ENCODE measurements at regions not wholly inside any gene's neighbourhood (a gene's known extent, or its start where the extent isn't known, plus 50 kb on each side); places are given as distances from the start of the nearest gene placed in this dataset.

GRCh38 chr18:1929720-1930119, 641.6 kb downstream of the METTL4 start:
- Histone ChIP-seq H3K27me3 (replicated peaks; ENCODE audit: insufficient read depth, low read length) (no peaks in the 10 kb centered on the region), H3K4me1 (ENCODE audit: low read length) (no peaks in the 10 kb centered on the region), H3K9me2 (replicated peaks; ENCODE audit: insufficient read depth, low read length) (no peaks in the 10 kb centered on the region), H2AFZ (ENCODE audit: low read length) (no peak overlapping the region), H3K27ac (ENCODE audit: low read length) (no peak overlapping the region), H3K9me3 (replicated peaks; ENCODE audit: insufficient read depth, low read length) (no peaks in the 10 kb centered on the region), H3K4me3 (ENCODE audit: low read length) (no peak overlapping the region), H4K20me1 (ENCODE audit: insufficient read depth, low read length) (no peaks in the 10 kb centered on the region), H3K36me3 (replicated peaks; ENCODE audit: insufficient read depth, low read length) (no peaks in the 10 kb centered on the region), H3K9ac (ENCODE audit: low read length) (no peak overlapping the region), H3F3A (ENCODE audit: insufficient read depth, low read length) (no peaks in the 10 kb centered on the region), H3K79me2 (ENCODE audit: low read length) (no peaks in the 10 kb centered on the region), H3K4me2 (ENCODE audit: low read depth, low read length) (no peak overlapping the region)
- no peak for TF ChIP-seq CTCF (IDR thresholded peaks at IDR 0.05; ENCODE audit: low read length)
- no peak for TF ChIP-seq EZH2phosphoT487 (IDR thresholded peaks at IDR 0.05; ENCODE audit: low read length)
- no peak for TF ChIP-seq EZH2 (optimal IDR thresholded peaks at IDR 0.05; ENCODE audit: low read depth, low read length)
- no peak for DNase-seq

- H3F3A ChIP-seq (ENCODE audit: insufficient read depth, low read length), result no peaks in the 10 kb centered on the region
- DNase-seq, result no peak
- no peak overlapping the region for H3K4me2 ChIP-seq (ENCODE audit: low read depth, low read length)
- no peak overlapping the region for H3K9ac ChIP-seq (ENCODE audit: low read length)
- no peaks in the 10 kb centered on the region for H3K36me3 ChIP-seq (replicated peaks; ENCODE audit: insufficient read depth, low read length)
- TF ChIP-seq EZH2 (optimal IDR thresholded peaks at IDR 0.05; ENCODE audit: low read depth, low read length) (no peak), CTCF (IDR thresholded peaks at IDR 0.05; ENCODE audit: low read length) (no peak), EZH2phosphoT487 (IDR thresholded peaks at IDR 0.05; ENCODE audit: low read length) (no peak)
- H3K79me2 ChIP-seq (ENCODE audit: low read length), result no peaks in the 10 kb centered on the region
- H3K9me2 ChIP-seq (replicated peaks; ENCODE audit: insufficient read depth, low read length), result no peaks in the 10 kb centered on the region
- no peaks in the 10 kb centered on the region for H4K20me1 ChIP-seq (ENCODE audit: insufficient read depth, low read length)
- H3K27me3 ChIP-seq (replicated peaks; ENCODE audit: insufficient read depth, low read length), result no peaks in the 10 kb centered on the region
- H3K4me3 ChIP-seq (ENCODE audit: low read length), result no peak overlapping the region
- H3K9me3 ChIP-seq (replicated peaks; ENCODE audit: insufficient read depth, low read length), result no peaks in the 10 kb centered on the region
- H2AFZ ChIP-seq (ENCODE audit: low read length), result no peak overlapping the region
- no peaks in the 10 kb centered on the region for H3K4me1 ChIP-seq (ENCODE audit: low read length)
- H3K27ac ChIP-seq (ENCODE audit: low read length), result no peak overlapping the region
Measured at GRCh38 chr18:1930291-1931270, 640.7 kb downstream of the METTL4 start.

GRCh38 chr18:1952486-1952885, 618.8 kb downstream of the METTL4 start:
- Histone ChIP-seq H3K27ac (ENCODE audit: low read length) (no peak overlapping the region), H3K4me1 (ENCODE audit: low read length) (no peaks in the 10 kb centered on the region), H3K27me3 (replicated peaks; ENCODE audit: insufficient read depth, low read length) (no peaks in the 10 kb centered on the region), H3K4me2 (ENCODE audit: low read depth, low read length) (no peak overlapping the region), H3K9me2 (replicated peaks; ENCODE audit: insufficient read depth, low read length) (no peaks in the 10 kb centered on the region), H3K9me3 (replicated peaks; ENCODE audit: insufficient read depth, low read length) (no peaks in the 10 kb centered on the region), H3F3A (ENCODE audit: insufficient read depth, low read length) (no peaks in the 10 kb centered on the region), H3K36me3 (replicated peaks; ENCODE audit: insufficient read depth, low read length) (no peaks in the 10 kb centered on the region), H3K4me3 (ENCODE audit: low read length) (no peak overlapping the region), H2AFZ (ENCODE audit: low read length) (no peak overlapping the region), H3K79me2 (ENCODE audit: low read length) (no peaks in the 10 kb centered on the region), H4K20me1 (ENCODE audit: insufficient read depth, low read length) (no peaks in the 10 kb centered on the region), H3K9ac (ENCODE audit: low read length) (no peak overlapping the region)
- no peak for DNase-seq
- TF ChIP-seq EZH2 (optimal IDR thresholded peaks at IDR 0.05; ENCODE audit: low read depth, low read length) (no peak), EZH2phosphoT487 (IDR thresholded peaks at IDR 0.05; ENCODE audit: low read length) (no peak)
